Gastrocnemius medialis (tissue), 4 donors: ENCODE measurements at regions not wholly inside any gene's neighbourhood (a gene's known extent, or its start where the extent isn't known, plus 50 kb on each side); places are given as distances from the start of the nearest gene placed in this dataset.

ENCODE experiments used
- POLR2A ChIP-seq, 2 donors: fragments of 450-650 bp; IDR thresholded peaks; one replicate each; pipeline ENCODE4 v1.6.1; 2017; ENCODE audit warnings: antibody characterized with exemption in 2 of 2, mild to moderate bottlenecking in 2 of 2, moderate library complexity in 2 of 2
- TF ChIP-seq, protein P1 (sequence below), 5 experiments: fragments of 450-650 bp in 3 of 5; fragments of 200-600 bp in 2 of 5; sonication (generic) in 2 of 5; IDR thresholded peaks in 4 of 5; conservative IDR thresholded peaks in 1 of 5; 1 replicate in 4 of 5; 2 replicates in 1 of 5; pipeline ENCODE4 v1.5.1; 2016 to 2019; ENCODE audit warnings: antibody characterized with exemption in 5 of 5, mild to moderate bottlenecking in 3 of 5, moderate library complexity in 3 of 5

DNA sequence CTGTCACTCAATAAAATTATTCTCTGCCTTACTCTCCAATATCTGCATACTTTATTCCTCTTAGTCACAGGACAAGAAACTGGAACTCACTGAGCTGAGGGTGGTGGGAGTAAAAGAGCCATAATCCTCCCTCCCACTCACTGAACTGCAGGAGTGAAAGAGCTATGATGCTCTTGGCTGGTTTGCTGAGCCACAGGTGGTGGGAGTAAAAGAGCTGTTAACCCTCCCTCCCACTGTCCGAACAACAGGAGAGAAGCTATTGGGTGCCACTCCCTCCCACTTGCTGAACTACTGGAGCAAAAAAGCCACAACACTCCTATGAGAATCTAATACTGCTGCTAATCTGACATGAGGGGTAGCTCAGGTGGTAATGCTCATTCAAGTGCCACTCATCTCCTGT lies 391.0 kb downstream of the NSUN3 start:
- TF ChIP-seq POLR2A (IDR thresholded peaks at IDR 0.05) = no peak
- TF ChIP-seq, protein P1, sequence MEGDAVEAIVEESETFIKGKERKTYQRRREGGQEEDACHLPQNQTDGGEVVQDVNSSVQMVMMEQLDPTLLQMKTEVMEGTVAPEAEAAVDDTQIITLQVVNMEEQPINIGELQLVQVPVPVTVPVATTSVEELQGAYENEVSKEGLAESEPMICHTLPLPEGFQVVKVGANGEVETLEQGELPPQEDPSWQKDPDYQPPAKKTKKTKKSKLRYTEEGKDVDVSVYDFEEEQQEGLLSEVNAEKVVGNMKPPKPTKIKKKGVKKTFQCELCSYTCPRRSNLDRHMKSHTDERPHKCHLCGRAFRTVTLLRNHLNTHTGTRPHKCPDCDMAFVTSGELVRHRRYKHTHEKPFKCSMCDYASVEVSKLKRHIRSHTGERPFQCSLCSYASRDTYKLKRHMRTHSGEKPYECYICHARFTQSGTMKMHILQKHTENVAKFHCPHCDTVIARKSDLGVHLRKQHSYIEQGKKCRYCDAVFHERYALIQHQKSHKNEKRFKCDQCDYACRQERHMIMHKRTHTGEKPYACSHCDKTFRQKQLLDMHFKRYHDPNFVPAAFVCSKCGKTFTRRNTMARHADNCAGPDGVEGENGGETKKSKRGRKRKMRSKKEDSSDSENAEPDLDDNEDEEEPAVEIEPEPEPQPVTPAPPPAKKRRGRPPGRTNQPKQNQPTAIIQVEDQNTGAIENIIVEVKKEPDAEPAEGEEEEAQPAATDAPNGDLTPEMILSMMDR (IDR thresholded peaks at IDR 0.05 in 4 of 5, conservative IDR thresholded peaks at IDR 0.05 in 1 of 5) = no peak
